H9 (cell line): ENCODE measurements at regions not wholly inside any gene's neighbourhood (a gene's known extent, or its start where the extent isn't known, plus 50 kb on each side); places are given as distances from the start of the nearest gene placed in this dataset.
A peak's percentile ranks its signal among the peaks of the same experiment; 100 is the strongest.

Experiments
- DNase-seq: peaks from one replicate; pipeline ENCODE4 v3.0.0-alpha.2; 2017
- H2AFZ ChIP-seq: one replicate; pipeline ENCODE4 v1.6.1; 2013; ENCODE audit warnings: mild to moderate bottlenecking, low read length, control low read depth, moderate library complexity
- H2AK5ac ChIP-seq: 2 replicates; pipeline ENCODE4 v1.6.1; 2013; ENCODE audit warnings: low read length, control low read depth, mixed read lengths; ENCODE audit not compliant: insufficient read length
- H2BK120ac ChIP-seq: one replicate; pipeline ENCODE4 v1.6.1; 2013; ENCODE audit warnings: low read depth, mild to moderate bottlenecking, low read length, control low read depth, inconsistent platforms; ENCODE audit not compliant: poor library complexity, severe bottlenecking
- H2BK12ac ChIP-seq: 2 replicates; pipeline ENCODE4 v1.6.1; 2013; ENCODE audit warnings: low read length, control low read depth, mixed read lengths, low read depth; ENCODE audit not compliant: insufficient read length
- H2BK15ac ChIP-seq: 2 replicates; pipeline ENCODE4 v1.6.1; 2013; ENCODE audit warnings: low read depth, low read length, control low read depth
- H2BK20ac ChIP-seq: one replicate; pipeline ENCODE4 v1.6.1; 2013; ENCODE audit warnings: low read depth, mild to moderate bottlenecking, low read length, control low read depth, inconsistent platforms; ENCODE audit not compliant: poor library complexity, severe bottlenecking
- H2BK5ac ChIP-seq: 2 replicates; pipeline ENCODE4 v1.6.1; 2013; ENCODE audit warnings: low read length, control low read depth, mixed read lengths; ENCODE audit not compliant: insufficient read length
- H3K14ac ChIP-seq: 2 replicates; pipeline ENCODE4 v1.6.1; 2013; ENCODE audit warnings: low read length, control low read depth; ENCODE audit not compliant: insufficient read depth
- H3K18ac ChIP-seq: 2 replicates; pipeline ENCODE4 v1.6.1; 2013; ENCODE audit warnings: low read depth, mild to moderate bottlenecking, mixed read lengths, low read length, control low read depth; ENCODE audit not compliant: insufficient read length
- H3K23ac ChIP-seq: 2 replicates; pipeline ENCODE4 v1.6.1; 2013; ENCODE audit warnings: low read length, control low read depth, mixed read lengths, low read depth; ENCODE audit not compliant: insufficient read length
- H3K23me2 ChIP-seq: 2 replicates; pipeline ENCODE4 v1.6.1; 2013; ENCODE audit warnings: low read depth, mild to moderate bottlenecking, mixed read lengths, low read length, control low read depth; ENCODE audit not compliant: insufficient read length, poor library complexity, severe bottlenecking
- H3K27ac ChIP-seq: 2 replicates; pipeline ENCODE4 v1.5.1; 2013; ENCODE audit warnings: low read length, control low read depth, mixed read lengths, low read depth; ENCODE audit not compliant: insufficient read length
- H3K27me3 ChIP-seq: 2 replicates; pipeline ENCODE4 v1.6.1; 2013; ENCODE audit warnings: low read length, control low read depth, inconsistent platforms; ENCODE audit not compliant: insufficient read depth
- H3K4ac ChIP-seq: 2 replicates; pipeline ENCODE4 v1.6.1; 2013; ENCODE audit warnings: low read depth, mild to moderate bottlenecking, control low read depth, inconsistent platforms, low read length, moderate library complexity
- H3K4me1 ChIP-seq: 2 replicates; pipeline ENCODE4 v1.6.1; 2013; ENCODE audit warnings: low read length, control low read depth, inconsistent platforms; ENCODE audit not compliant: insufficient read depth
- H3K4me2 ChIP-seq: 2 replicates; pipeline ENCODE4 v1.6.1; 2013; ENCODE audit warnings: low read length, control low read depth, mixed read lengths; ENCODE audit not compliant: insufficient read length, insufficient read depth
- H3K56ac ChIP-seq: 2 replicates; pipeline ENCODE4 v1.6.1; 2013; ENCODE audit warnings: low read depth, mild to moderate bottlenecking, mixed read lengths, low read length, control low read depth; ENCODE audit not compliant: insufficient read length
- H3K79me1 ChIP-seq: 2 replicates; pipeline ENCODE4 v1.6.1; 2013; ENCODE audit warnings: low read depth, mild to moderate bottlenecking, moderate library complexity, low read length, control low read depth, inconsistent platforms; ENCODE audit not compliant: insufficient read depth, poor library complexity, severe bottlenecking
- H3K79me2 ChIP-seq: 2 replicates; pipeline ENCODE4 v1.6.1; 2013; ENCODE audit warnings: low read length, control low read depth, inconsistent platforms; ENCODE audit not compliant: insufficient read depth
- H3K9ac ChIP-seq: 2 replicates; pipeline ENCODE4 v1.6.1; 2013; ENCODE audit warnings: low read length, control low read depth, mixed read lengths; ENCODE audit not compliant: insufficient read length; ENCODE audit errors: extremely low read depth
- H3K9me3 ChIP-seq: one replicate; pipeline ENCODE4 v1.6.1; 2013; ENCODE audit warnings: low read depth, low read length, inconsistent platforms; ENCODE audit not compliant: control insufficient read depth
- H3T11ph ChIP-seq: one replicate; pipeline ENCODE4 v1.6.1; 2013; ENCODE audit warnings: mild to moderate bottlenecking, low read length, control low read depth, inconsistent platforms
- H4K20me1 ChIP-seq: one replicate; pipeline ENCODE4 v1.6.1; 2013; ENCODE audit not compliant: control insufficient read depth, insufficient read length, insufficient read depth
- H4K5ac ChIP-seq: 2 replicates; pipeline ENCODE4 v1.6.1; 2013; ENCODE audit warnings: low read depth, mild to moderate bottlenecking, mixed read lengths, low read length, control low read depth; ENCODE audit not compliant: insufficient read length
- H4K8ac ChIP-seq: replicated peaks from 2 replicates; pipeline ENCODE4 v1.6.1; 2013; ENCODE audit warnings: low read length, control low read depth, mixed read lengths, low read depth; ENCODE audit not compliant: insufficient read length
- H4K91ac ChIP-seq: 2 replicates; pipeline ENCODE4 v1.6.1; 2013; ENCODE audit warnings: low read depth, mild to moderate bottlenecking, moderate library complexity, mixed read lengths, low read length, control low read depth; ENCODE audit not compliant: insufficient read length
- H3K27ac Mint-ChIP-seq, 3 experiments: 2 replicates in 2 of 3; 3 replicates in 1 of 3; pipeline ENCODE4 v1.8.0; 2020 to 2021; ENCODE audit warnings: mixed read lengths in 3 of 3, mild to moderate bottlenecking in 1 of 3, moderate library complexity in 1 of 3
- H3K27me3 Mint-ChIP-seq: 2 replicates; pipeline ENCODE4 v1.8.0; 2021; ENCODE audit warnings: low read depth, mild to moderate bottlenecking, moderate library complexity, mixed read lengths
- H3K36me3 Mint-ChIP-seq, 3 experiments: 2 replicates in 2 of 3; 3 replicates in 1 of 3; pipeline ENCODE4 v1.8.0; 2020 to 2021; ENCODE audit warnings: low read depth in 3 of 3, mixed read lengths in 3 of 3; ENCODE audit not compliant: insufficient read depth in 1 of 3
- H3K4me1 Mint-ChIP-seq, 2 experiments: 2 replicates each; pipeline ENCODE4 v1.8.0; 2020; ENCODE audit warnings: mixed read lengths in 2 of 2
- H3K4me3 Mint-ChIP-seq, 2 experiments: 2 replicates in 1 of 2; 3 replicates in 1 of 2; pipeline ENCODE4 v1.8.0; 2020 to 2021; ENCODE audit warnings: mild to moderate bottlenecking in 2 of 2, mixed read lengths in 2 of 2, moderate library complexity in 1 of 2
- H3K9me3 Mint-ChIP-seq, 2 experiments: 2 replicates in 1 of 2; 3 replicates in 1 of 2; pipeline ENCODE4 v1.8.0; 2020; ENCODE audit warnings: mild to moderate bottlenecking in 2 of 2, mixed read lengths in 2 of 2, moderate library complexity in 1 of 2
- WGBS: extraction: QIAGEN DNeasy Blood & Tissue Kit; methylation state at CpG from one replicate; pipeline ENCODE4 v1.1.7; 2013; ENCODE audit warnings: missing lambda C conversion rate, low lambda C conversion rate, mixed read lengths; ENCODE audit not compliant: insufficient read length; ENCODE audit errors: extremely low coverage; 5-methylcytosine and 5-hydroxymethylcytosine counted together
- TF ChIP-seq, protein P1 (sequence below): fragments of 200-600 bp; sonication (generic); conservative IDR thresholded peaks from 3 replicates; pipeline ENCODE4 v1.8.0; 2021; ENCODE audit warnings: antibody characterized with exemption, mild to moderate bottlenecking

GRCh38 chr11:103619480-103619879 lies 417.0 kb upstream of the DDI1 start:
- no CpG with 5 or more reads among the region's 5 CpGs for WGBS
- Mint-ChIP-seq H3K9me3 (no peaks in the 10 kb centered on the region), H3K4me1 (0 out of 4 replicates have a peak, but pooled peaks cover 0 to 2% of the 10 kb centered on the region in 2 experiments), H3K27ac (no peak overlapping the region), H3K36me3 (no peaks in the 10 kb centered on the region), H3K4me3 (no peak overlapping the region), H3K27me3 (no peaks in the 10 kb centered on the region)
- H2BK120ac ChIP-seq: no peak overlapping the region
- H3K4me2 ChIP-seq: no peak overlapping the region
- no peak overlapping the region for H2BK15ac ChIP-seq
- no peaks in the 10 kb centered on the region for H3K9me3 ChIP-seq
- H3K23ac ChIP-seq: no peak overlapping the region
- H3K23me2 ChIP-seq: no peaks in the 10 kb centered on the region
- H3K18ac ChIP-seq: no peak overlapping the region
- no peak overlapping the region for H2AFZ ChIP-seq
- no peaks in the 10 kb centered on the region for H3K79me1 ChIP-seq
- H4K91ac ChIP-seq: no peak overlapping the region
- H3K4me1 ChIP-seq: no peaks in the 10 kb centered on the region
- no peak overlapping the region for H3K27ac ChIP-seq
- H3K56ac ChIP-seq: no peak overlapping the region
- no peaks in the 10 kb centered on the region for H3K79me2 ChIP-seq
- no peak overlapping the region for H2AK5ac ChIP-seq
- no peak overlapping the region for H4K8ac ChIP-seq
- H3K4ac ChIP-seq: no peak overlapping the region
- no peak overlapping the region for H2BK20ac ChIP-seq
- TF ChIP-seq, protein P1, sequence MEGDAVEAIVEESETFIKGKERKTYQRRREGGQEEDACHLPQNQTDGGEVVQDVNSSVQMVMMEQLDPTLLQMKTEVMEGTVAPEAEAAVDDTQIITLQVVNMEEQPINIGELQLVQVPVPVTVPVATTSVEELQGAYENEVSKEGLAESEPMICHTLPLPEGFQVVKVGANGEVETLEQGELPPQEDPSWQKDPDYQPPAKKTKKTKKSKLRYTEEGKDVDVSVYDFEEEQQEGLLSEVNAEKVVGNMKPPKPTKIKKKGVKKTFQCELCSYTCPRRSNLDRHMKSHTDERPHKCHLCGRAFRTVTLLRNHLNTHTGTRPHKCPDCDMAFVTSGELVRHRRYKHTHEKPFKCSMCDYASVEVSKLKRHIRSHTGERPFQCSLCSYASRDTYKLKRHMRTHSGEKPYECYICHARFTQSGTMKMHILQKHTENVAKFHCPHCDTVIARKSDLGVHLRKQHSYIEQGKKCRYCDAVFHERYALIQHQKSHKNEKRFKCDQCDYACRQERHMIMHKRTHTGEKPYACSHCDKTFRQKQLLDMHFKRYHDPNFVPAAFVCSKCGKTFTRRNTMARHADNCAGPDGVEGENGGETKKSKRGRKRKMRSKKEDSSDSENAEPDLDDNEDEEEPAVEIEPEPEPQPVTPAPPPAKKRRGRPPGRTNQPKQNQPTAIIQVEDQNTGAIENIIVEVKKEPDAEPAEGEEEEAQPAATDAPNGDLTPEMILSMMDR: 0 out of 3 replicates have a peak, but pooled peaks have one; percentile 15
- H3K9ac ChIP-seq: no peak overlapping the region
- no peaks in the 10 kb centered on the region for H4K20me1 ChIP-seq
- DNase-seq: no peak
- no peak overlapping the region for H4K5ac ChIP-seq
- H3K27me3 ChIP-seq: no peaks in the 10 kb centered on the region
- no peak overlapping the region for H2BK12ac ChIP-seq
- no peak overlapping the region for H3T11ph ChIP-seq
- H3K14ac ChIP-seq: no peak overlapping the region
- H2BK5ac ChIP-seq: no peak overlapping the region
